BJ (cell line): ENCODE measurements at regions not wholly inside any gene's neighbourhood (a gene's known extent, or its start where the extent isn't known, plus 50 kb on each side); places are given as distances from the start of the nearest gene placed in this dataset.

Experiments used
- CTCF ChIA-PET: fragments of 350-600 bp; formaldehyde crosslinking; extraction: SDS; loops from one replicate; lab custom pipeline; 2021; ENCODE audit warnings: antibody characterized with exemption, inconsistent platforms; lab: Yijun Ruan, JAX
- POLR2A ChIA-PET: fragments of 300-600 bp; sonication (Branson Sonifier 250); formaldehyde crosslinking; extraction: SDS; loops from one replicate; lab custom pipeline; 2021; ENCODE audit warnings: antibody characterized with exemption; lab: Charles Lee
- DNase-seq: peaks from one replicate; pipeline ENCODE4 v3.0.0-alpha.2; 2011; ENCODE audit warnings: low read depth
- H3K27me3 ChIP-seq: 2 replicates; pipeline ENCODE4 v1.6.0; 2011; ENCODE audit warnings: low read length; ENCODE audit not compliant: control insufficient read depth, insufficient read depth
- H3K36me3 ChIP-seq: 2 replicates; pipeline ENCODE4 v1.5.1; 2011; ENCODE audit warnings: low read length; ENCODE audit not compliant: control insufficient read depth, insufficient read depth
- H3K4me3 ChIP-seq: 2 replicates; pipeline ENCODE4 v1.5.1; 2011; ENCODE audit warnings: low read depth, mild to moderate bottlenecking, control low read depth, low read length
- TF ChIP-seq, protein P1 (sequence below): IDR thresholded peaks from 2 replicates; pipeline ENCODE4 v1.5.1; 2011; ENCODE audit warnings: low read depth, mild to moderate bottlenecking, control low read depth, inconsistent platforms, low read length, moderate library complexity; ENCODE audit not compliant: insufficient read depth

DNA sequence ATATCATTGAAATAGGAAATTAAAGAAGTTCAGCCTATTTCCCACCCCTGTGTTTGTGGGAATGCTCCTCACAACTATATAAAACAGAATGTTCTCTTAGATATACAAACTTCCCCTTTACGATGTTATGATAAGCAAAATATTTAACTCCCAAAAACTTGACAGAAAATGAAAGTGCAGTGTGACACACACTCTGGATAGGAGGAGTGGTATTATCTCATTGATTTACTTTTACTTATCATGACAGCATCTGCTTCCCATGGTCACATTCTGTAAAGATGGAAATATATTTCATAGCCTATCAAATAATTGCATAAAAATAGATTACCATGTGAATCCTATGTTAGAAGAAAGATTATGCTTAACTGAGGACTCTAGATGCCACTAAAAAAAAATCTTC, 96.6 kb upstream of the STK17B start:
- Histone ChIP-seq H3K36me3 (no peaks in the 10 kb centered on the region), H3K27me3 (no peaks in the 10 kb centered on the region), H3K4me3 (no peak overlapping the region)
- POLR2A ChIA-PET: interaction anchor here (0.5 kb wide), 1 partner anchor 8 kb away, joined by 3 read pairs; no protein-coding TSS in a partner anchor
- CTCF ChIA-PET: interaction anchor here (1.8 kb wide), 1 partner anchor 11 kb away, joined by 5 read pairs; no protein-coding TSS in a partner anchor
- TF ChIP-seq, protein P1, sequence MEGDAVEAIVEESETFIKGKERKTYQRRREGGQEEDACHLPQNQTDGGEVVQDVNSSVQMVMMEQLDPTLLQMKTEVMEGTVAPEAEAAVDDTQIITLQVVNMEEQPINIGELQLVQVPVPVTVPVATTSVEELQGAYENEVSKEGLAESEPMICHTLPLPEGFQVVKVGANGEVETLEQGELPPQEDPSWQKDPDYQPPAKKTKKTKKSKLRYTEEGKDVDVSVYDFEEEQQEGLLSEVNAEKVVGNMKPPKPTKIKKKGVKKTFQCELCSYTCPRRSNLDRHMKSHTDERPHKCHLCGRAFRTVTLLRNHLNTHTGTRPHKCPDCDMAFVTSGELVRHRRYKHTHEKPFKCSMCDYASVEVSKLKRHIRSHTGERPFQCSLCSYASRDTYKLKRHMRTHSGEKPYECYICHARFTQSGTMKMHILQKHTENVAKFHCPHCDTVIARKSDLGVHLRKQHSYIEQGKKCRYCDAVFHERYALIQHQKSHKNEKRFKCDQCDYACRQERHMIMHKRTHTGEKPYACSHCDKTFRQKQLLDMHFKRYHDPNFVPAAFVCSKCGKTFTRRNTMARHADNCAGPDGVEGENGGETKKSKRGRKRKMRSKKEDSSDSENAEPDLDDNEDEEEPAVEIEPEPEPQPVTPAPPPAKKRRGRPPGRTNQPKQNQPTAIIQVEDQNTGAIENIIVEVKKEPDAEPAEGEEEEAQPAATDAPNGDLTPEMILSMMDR: no peak
- DNase-seq: no peak

DNA sequence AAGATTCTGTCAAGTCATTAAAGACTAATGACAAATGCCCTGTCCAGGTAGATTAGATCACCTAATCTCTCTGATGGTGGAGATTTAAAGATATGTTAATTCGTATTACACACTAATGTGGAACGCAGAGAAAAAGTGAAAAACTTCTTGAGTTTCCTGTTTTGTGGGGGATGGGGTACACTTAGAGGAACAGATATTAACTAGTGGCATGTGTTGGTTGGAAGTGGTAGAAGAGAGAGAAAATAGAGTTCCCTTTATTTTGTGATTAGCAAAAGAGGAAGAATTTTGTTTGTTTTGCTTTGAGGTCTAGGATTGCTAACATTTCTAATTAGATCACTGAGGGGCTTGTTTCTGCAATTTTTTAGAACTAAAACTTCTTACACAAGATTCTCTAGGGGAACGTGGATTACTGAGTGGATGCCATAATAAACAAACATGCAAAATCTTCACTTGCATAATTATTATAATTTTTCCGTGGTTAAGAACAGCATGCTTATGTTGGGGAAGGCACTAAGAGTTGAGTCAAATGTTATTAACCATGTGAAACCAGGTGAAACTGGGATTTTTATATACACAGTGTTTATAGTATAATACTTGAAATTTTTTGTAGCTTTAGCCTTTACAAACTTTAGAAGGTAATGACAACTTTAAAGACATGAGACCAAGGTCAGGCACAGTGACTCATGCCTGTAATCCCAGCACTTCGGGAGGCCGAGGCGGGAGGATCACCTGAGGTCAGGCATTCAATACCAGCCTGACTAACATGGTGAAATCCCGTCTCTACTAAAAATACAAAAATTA, 97.4 kb upstream of the STK17B start:
- H3K27me3 ChIP-seq: no peaks in the 10 kb centered on the region
- no peaks in the 10 kb centered on the region for H3K36me3 ChIP-seq
- TF ChIP-seq, protein P1: no peak
- POLR2A ChIA-PET: interaction anchor here (0.5 kb wide), 1 partner anchor 8 kb away, joined by 3 read pairs; no protein-coding TSS in a partner anchor
- CTCF ChIA-PET: interaction anchor here (1.8 kb wide), 1 partner anchor 10 kb away, joined by 5 read pairs; no protein-coding TSS in a partner anchor
- DNase-seq: no peak
- H3K4me3 ChIP-seq: no peak overlapping the region

DNA sequence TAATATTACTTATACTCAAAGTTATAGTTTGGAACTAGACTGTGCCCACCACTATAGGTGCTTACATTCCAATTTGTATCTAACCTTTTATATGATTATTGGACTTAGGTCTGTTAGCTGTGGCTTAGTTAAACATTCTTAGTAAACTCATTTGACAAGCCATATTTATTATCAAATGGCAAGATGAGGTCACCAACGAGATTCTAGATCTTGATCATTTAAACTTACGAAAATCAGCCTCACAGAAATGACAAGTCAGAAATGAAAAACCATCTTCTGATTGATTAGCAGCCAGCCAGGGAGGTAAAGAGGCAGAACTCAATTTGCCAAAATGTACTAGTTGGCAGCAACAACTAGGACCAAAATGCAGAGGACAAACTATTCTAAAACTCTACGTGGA, 100.4 kb upstream of the STK17B start:
- CTCF ChIA-PET: interaction anchor here (0.7 kb wide), 1 partner anchor 397 kb away, joined by 3 read pairs; no protein-coding TSS in a partner anchor
- no peaks in the 10 kb centered on the region for H3K27me3 ChIP-seq
- H3K4me3 ChIP-seq: no peak overlapping the region
- TF ChIP-seq, protein P1: no peak
- H3K36me3 ChIP-seq: no peaks in the 10 kb centered on the region
- no peak for DNase-seq
- POLR2A ChIA-PET: no interaction called here

DNA sequence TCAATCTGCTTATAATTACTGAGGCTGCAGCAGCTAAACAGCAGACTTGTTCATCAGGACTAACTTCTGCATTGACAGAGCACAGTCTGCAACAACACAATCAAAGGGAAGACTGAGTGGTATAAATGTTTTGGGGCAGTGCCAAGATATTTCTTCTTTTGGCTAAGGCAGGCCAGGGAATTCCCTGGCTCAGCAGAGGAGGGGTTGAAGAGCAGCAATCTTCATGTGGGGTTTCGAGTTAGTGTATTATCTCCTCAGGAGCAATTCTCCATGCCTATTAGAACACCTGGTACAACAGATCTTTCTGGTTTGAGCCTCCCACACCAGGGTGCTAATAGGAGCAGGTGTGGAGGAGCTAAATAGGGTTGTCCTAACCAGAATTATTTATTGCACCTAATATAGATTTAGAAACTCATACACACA, 103.0 kb upstream of the STK17B start:
- Histone ChIP-seq H3K27me3 (no peaks in the 10 kb centered on the region), H3K36me3 (no peaks in the 10 kb centered on the region), H3K4me3 (no peak overlapping the region)
- CTCF ChIA-PET: interaction anchor here (0.6 to 6.1 kb wide), 3 partner anchors 13 to 196 kb away, joined by 3 to 46 read pairs (median 3); no protein-coding TSS in a partner anchor
- POLR2A ChIA-PET: no interaction called here
- TF ChIP-seq, protein P1: no peak
- no peak for DNase-seq

DNA sequence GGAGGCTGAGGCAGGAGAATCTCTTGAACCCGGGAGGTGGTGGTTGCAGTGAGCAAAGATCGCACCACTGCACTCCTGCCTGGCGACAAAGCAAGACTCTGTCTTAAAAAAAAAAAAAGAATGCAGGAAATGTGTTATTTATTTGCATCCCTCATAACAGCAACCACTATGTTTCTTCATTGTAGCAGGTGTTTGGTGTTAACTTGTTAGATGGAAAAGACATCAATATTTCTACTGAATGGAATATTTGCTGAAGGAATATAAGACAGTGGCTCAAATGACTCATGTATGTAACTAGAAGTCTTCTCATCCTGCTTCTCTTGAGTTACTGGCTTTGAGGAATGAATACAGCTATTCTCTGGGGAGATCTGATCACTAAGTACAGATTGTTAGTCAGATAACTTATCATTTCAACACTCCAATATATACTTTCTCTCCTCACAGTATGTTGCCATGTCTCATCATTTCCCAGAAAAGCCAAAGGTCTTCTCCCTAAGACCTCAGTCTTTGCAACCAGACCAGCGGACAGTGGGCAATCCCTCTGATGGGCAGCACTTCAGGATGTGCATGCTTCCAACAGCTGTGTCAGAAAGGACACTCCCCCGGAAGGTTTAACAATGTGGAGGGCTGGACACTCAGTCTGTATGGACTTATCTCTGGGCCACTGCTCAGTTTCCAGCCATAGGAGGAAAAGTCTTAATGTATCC, 104.4 kb upstream of the STK17B start:
- POLR2A ChIA-PET: interaction anchor here (0.6 kb wide), 1 partner anchor 144 kb away, joined by 3 read pairs; no protein-coding TSS in a partner anchor

More for the DNA sequence above, 104.4 kb upstream of the STK17B start:
- CTCF ChIA-PET: interaction anchor here (0.6 to 6.1 kb wide), 15 partner anchors 9 to 209 kb away, joined by 3 to 46 read pairs (median 4); partner anchors contain the start of genes DNAH7 and STK17B
- no peaks in the 10 kb centered on the region for H3K36me3 ChIP-seq
- no peaks in the 10 kb centered on the region for H3K27me3 ChIP-seq
- TF ChIP-seq, protein P1: no peak
- DNase-seq: no peak
- no peak overlapping the region for H3K4me3 ChIP-seq
